Retinal pigment epithelial cell (primary cell): ENCODE measurements at regions not wholly inside any gene's neighbourhood (a gene's known extent, or its start where the extent isn't known, plus 50 kb on each side); places are given as distances from the start of the nearest gene placed in this dataset.

Source experiments
- DNase-seq: peaks from one replicate; pipeline ENCODE4 v3.0.0-alpha.2; 2010; ENCODE audit warnings: low read depth
- H3K4me3 ChIP-seq: 2 replicates; pipeline ENCODE4 v1.5.1; 2011; ENCODE audit warnings: mild to moderate bottlenecking, low read length, control low read depth, moderate library complexity
- CTCF ChIP-seq: conservative IDR thresholded peaks from 2 replicates; pipeline ENCODE4 v1.5.1; 2011; ENCODE audit warnings: low read depth, low read length, control low read depth, inconsistent platforms

GRCh38 chr17:34412965-34413441, 50.0 kb upstream of the CCL1 start:
- no peak for DNase-seq
- no peak for TF ChIP-seq CTCF
- H3K4me3 ChIP-seq, result no peak overlapping the region
